GM23338 (cell line): ENCODE measurements at regions not wholly inside any gene's neighbourhood (a gene's known extent, or its start where the extent isn't known, plus 50 kb on each side); places are given as distances from the start of the nearest gene placed in this dataset.

Experiments used
- ATAC-seq: fragments of 200-7000 bp; cut with Tn5 transposase; 3 replicates; pipeline ENCODE4 v1.9.1; 2020
- DNase-seq: peaks from one replicate; pipeline ENCODE4 v3.0.0-alpha.2; 2015; ENCODE audit warnings: low spot score
- H2AFZ ChIP-seq: fragments of 200-600 bp; sonication (generic); 2 replicates; pipeline ENCODE4 v1.8.0; 2016; ENCODE audit warnings: antibody characterized with exemption, mild to moderate bottlenecking, moderate library complexity
- H3F3A ChIP-seq: fragments of 200-600 bp; sonication (generic); replicated peaks from 2 replicates; pipeline ENCODE4 v1.8.0; 2017; ENCODE audit warnings: antibody characterized with exemption, mixed run types, low read depth
- H3K27ac ChIP-seq: fragments of 200-600 bp; sonication (generic); 2 replicates; pipeline ENCODE4 v1.6.1; 2016; ENCODE audit warnings: low read depth
- H3K27me3 ChIP-seq: fragments of 200-600 bp; sonication (generic); 2 replicates; pipeline ENCODE4 v1.8.0; 2016; ENCODE audit warnings: mild to moderate bottlenecking, mixed run types, moderate library complexity; ENCODE audit not compliant: insufficient read depth
- H3K36me3 ChIP-seq: fragments of 200-600 bp; sonication (generic); 2 replicates; pipeline ENCODE4 v1.8.0; 2016; ENCODE audit warnings: mild to moderate bottlenecking; ENCODE audit not compliant: insufficient read depth
- H3K4me1 ChIP-seq: fragments of 200-600 bp; sonication (generic); 2 replicates; pipeline ENCODE4 v1.8.0; 2016; ENCODE audit warnings: mild to moderate bottlenecking, moderate library complexity; ENCODE audit not compliant: insufficient read depth
- H3K4me2 ChIP-seq: fragments of 200-600 bp; sonication (generic); 2 replicates; pipeline ENCODE4 v1.7.1; 2017; ENCODE audit warnings: mixed run types
- H3K4me3 ChIP-seq: fragments of 200-600 bp; sonication (generic); 2 replicates; pipeline ENCODE4 v1.6.1; 2016; ENCODE audit warnings: mixed run types
- H3K79me2 ChIP-seq: fragments of 200-600 bp; sonication (generic); replicated peaks from 2 replicates; pipeline ENCODE4 v1.8.0; 2017; ENCODE audit warnings: mild to moderate bottlenecking; ENCODE audit not compliant: insufficient read depth
- H3K9me2 ChIP-seq: fragments of 200-600 bp; sonication (generic); 2 replicates; pipeline ENCODE4 v1.8.0; 2017; ENCODE audit not compliant: insufficient read depth
- H4K20me1 ChIP-seq: fragments of 200-600 bp; sonication (generic); replicated peaks from 2 replicates; pipeline ENCODE4 v1.8.0; 2017; ENCODE audit warnings: mild to moderate bottlenecking; ENCODE audit not compliant: insufficient read depth
- H3K27ac Mint-ChIP-seq: 2 replicates; pipeline ENCODE4 v1.8.0; 2020; ENCODE audit warnings: inconsistent platforms, mild to moderate bottlenecking, moderate library complexity, mixed read lengths
- H3K27me3 Mint-ChIP-seq: 3 replicates; pipeline ENCODE4 v1.8.0; 2022; ENCODE audit warnings: low read depth, mild to moderate bottlenecking, moderate library complexity, mixed read lengths, inconsistent platforms; ENCODE audit not compliant: insufficient read depth, poor library complexity
- H3K36me3 Mint-ChIP-seq: 3 replicates; pipeline ENCODE4 v1.8.0; 2021; ENCODE audit warnings: low read depth, mild to moderate bottlenecking, inconsistent platforms, moderate library complexity, mixed read lengths
- H3K4me1 Mint-ChIP-seq: 3 replicates; pipeline ENCODE4 v1.8.0; 2020; ENCODE audit warnings: mild to moderate bottlenecking, inconsistent platforms, mixed read lengths
- H3K4me3 Mint-ChIP-seq: 3 replicates; pipeline ENCODE4 v1.8.0; 2021; ENCODE audit warnings: moderate library complexity, mild to moderate bottlenecking, inconsistent platforms, mixed read lengths
- H3K9me3 Mint-ChIP-seq: 3 replicates; pipeline ENCODE4 v1.8.0; 2020; ENCODE audit warnings: moderate library complexity, mild to moderate bottlenecking, inconsistent platforms, mixed read lengths
- CREB1 ChIP-seq: fragments of 250-450 bp; sonication (Bioruptor Pico); IDR thresholded peaks from 2 replicates; pipeline ENCODE4 v1.5.0; 2020; ENCODE audit warnings: low read depth, mild to moderate bottlenecking, moderate library complexity
- CTCF ChIP-seq, 2 experiments: fragments of 200-600 bp in 1 of 2; sonication (generic) in 1 of 2; conservative IDR thresholded peaks; 2 replicates each; pipeline versions ENCODE4 v1.5.1 to v1.6.1; 2016 to 2017; ENCODE audit warnings: antibody characterized with exemption in 2 of 2, low read depth in 2 of 2, mild to moderate bottlenecking in 2 of 2, moderate library complexity in 1 of 2
- ETS1 ChIP-seq: IDR thresholded peaks from 2 replicates; pipeline ENCODE4 v1.6.1; 2016; ENCODE audit warnings: antibody characterized with exemption
- EZH2phosphoT487 ChIP-seq: fragments of 200-600 bp; sonication (generic); IDR thresholded peaks from one replicate; pipeline ENCODE4 v1.8.1; 2018; ENCODE audit warnings: antibody characterized with exemption; ENCODE audit not compliant: unreplicated experiment
- JUNB ChIP-seq: IDR thresholded peaks from one replicate; pipeline ENCODE4 v1.6.1; 2016; ENCODE audit warnings: antibody characterized with exemption; ENCODE audit not compliant: unreplicated experiment
- POLR2AphosphoS5 ChIP-seq: IDR thresholded peaks from 2 replicates; pipeline ENCODE4 v1.6.1; 2016; ENCODE audit warnings: antibody characterized with exemption, low read depth
- REST ChIP-seq: IDR thresholded peaks from one replicate; pipeline ENCODE4 v1.6.1; 2018; ENCODE audit warnings: antibody characterized with exemption; ENCODE audit not compliant: unreplicated experiment
- ZNF114 ChIP-seq: fragments of 250-450 bp; sonication (Bioruptor Pico); IDR thresholded peaks from 2 replicates; pipeline ENCODE4 v1.5.0; 2020; ENCODE audit warnings: mild to moderate bottlenecking, moderate library complexity

- no peak for DNase-seq
- TF ChIP-seq CREB1: no peak
- no peak for TF ChIP-seq CTCF (conservative IDR thresholded peaks at IDR 0.05; ENCODE audit: low read depth in 2 of 2)
- H3F3A ChIP-seq: no peaks in the 10 kb centered on the region
- H4K20me1 ChIP-seq: no peaks in the 10 kb centered on the region
- H3K79me2 ChIP-seq: no peaks in the 10 kb centered on the region
- no peak overlapping the region for H3K27ac ChIP-seq
- Mint-ChIP-seq H3K27ac (no peak overlapping the region), H3K36me3 (no peaks in the 10 kb centered on the region), H3K4me1 (no peaks in the 10 kb centered on the region), H3K27me3 (peaks cover 4% of the 10 kb centered on the region), H3K9me3 (no peaks in the 10 kb centered on the region), H3K4me3 (no peak overlapping the region)
- no peak for ATAC-seq
- no peaks in the 10 kb centered on the region for H3K27me3 ChIP-seq
- H3K4me2 ChIP-seq: no peak overlapping the region
- no peaks in the 10 kb centered on the region for H3K4me1 ChIP-seq
- H3K4me3 ChIP-seq: no peak overlapping the region
- H2AFZ ChIP-seq: no peak overlapping the region
- no peaks in the 10 kb centered on the region for H3K9me2 ChIP-seq
- H3K36me3 ChIP-seq: no peaks in the 10 kb centered on the region
Measured at GRCh38 chr6:154632119-154632518, 101.1 kb upstream of the SCAF8 start.

GRCh38 chr6:154637392-154637791 is 95.8 kb upstream of the SCAF8 start:
- no peak overlapping the region for H3K27ac Mint-ChIP-seq
- Histone ChIP-seq H2AFZ (peak overlapping the region; percentile 76; the same call in 1 of the 2 replicates), H3K79me2 (no peaks in the 10 kb centered on the region), H3K27ac (no peak overlapping the region), H3K27me3 (no peaks in the 10 kb centered on the region), H3K4me2 (no peak overlapping the region), H3F3A (no peaks in the 10 kb centered on the region), H3K36me3 (no peaks in the 10 kb centered on the region), H3K9me2 (no peaks in the 10 kb centered on the region), H4K20me1 (no peaks in the 10 kb centered on the region), H3K4me1 (no peaks in the 10 kb centered on the region), H3K4me3 (no peak overlapping the region)
- H3K4me3 Mint-ChIP-seq: no peak overlapping the region
- no peaks in the 10 kb centered on the region for H3K4me1 Mint-ChIP-seq
- DNase-seq (no peak), ATAC-seq (no peak)
- H3K9me3 Mint-ChIP-seq: no peaks in the 10 kb centered on the region; the same call in 2 of the 3 replicates
- H3K27me3 Mint-ChIP-seq: peaks cover 5% of the 10 kb centered on the region
- no peaks in the 10 kb centered on the region for H3K36me3 Mint-ChIP-seq
- no peak for TF ChIP-seq ETS1
- TF ChIP-seq CTCF (conservative IDR thresholded peaks at IDR 0.05; ENCODE audit: low read depth in 2 of 2): no peak
- no peak for TF ChIP-seq REST
- no peak for TF ChIP-seq EZH2phosphoT487
- no peak for TF ChIP-seq POLR2AphosphoS5
- no peak for TF ChIP-seq ZNF114 (CRISPR knock-in tag)
- TF ChIP-seq JUNB: no peak
